Activated T-helper 2 cell treated with anti-CD3 and anti-CD28 coated beads, Interferon-gamma antibody, Interleukin-2, Interleukin-4, amounts not matched to agents 10 μg/mL and 5 μg/mL and 100 μg/mL, durations not matched to agents 14 hours and 24 hours and 36 hours (primary cell): ENCODE measurements at regions not wholly inside any gene's neighbourhood (a gene's known extent, or its start where the extent isn't known, plus 50 kb on each side); places are given as distances from the start of the nearest gene placed in this dataset.
"Not testable (repeated sequence)": the region's sequence is repeated elsewhere in the genome, so short reads cannot be mapped to it uniquely, and the experiment has no call there.

Experiments used
- DNase-seq: peaks from one replicate; pipeline ENCODE4 v3.0.0; 2021; ENCODE audit warnings: low spot score
- H3K27ac Mint-ChIP-seq: one replicate; pipeline ENCODE4 v1.8.0; 2021; ENCODE audit warnings: mixed read lengths
- H3K27me3 Mint-ChIP-seq: one replicate; pipeline ENCODE4 v1.8.0; 2021; ENCODE audit warnings: low read depth, mixed read lengths
- H3K36me3 Mint-ChIP-seq: one replicate; pipeline ENCODE4 v1.8.0; 2021; ENCODE audit warnings: low read depth, mixed read lengths
- H3K4me1 Mint-ChIP-seq: one replicate; pipeline ENCODE4 v1.8.0; 2021; ENCODE audit warnings: low read depth, mixed read lengths
- H3K4me3 Mint-ChIP-seq: one replicate; pipeline ENCODE4 v1.8.0; 2021; ENCODE audit warnings: low read depth, mild to moderate bottlenecking, moderate library complexity, mixed read lengths
- H3K9me3 Mint-ChIP-seq: one replicate; pipeline ENCODE4 v1.8.0; 2021; ENCODE audit warnings: mixed read lengths
- intact Hi-C: fragments of 100-400 bp; cut with micrococcal nuclease; formaldehyde crosslinking; loops from one replicate; pipeline ENCODE4 v1.15.1; 2023

DNA sequence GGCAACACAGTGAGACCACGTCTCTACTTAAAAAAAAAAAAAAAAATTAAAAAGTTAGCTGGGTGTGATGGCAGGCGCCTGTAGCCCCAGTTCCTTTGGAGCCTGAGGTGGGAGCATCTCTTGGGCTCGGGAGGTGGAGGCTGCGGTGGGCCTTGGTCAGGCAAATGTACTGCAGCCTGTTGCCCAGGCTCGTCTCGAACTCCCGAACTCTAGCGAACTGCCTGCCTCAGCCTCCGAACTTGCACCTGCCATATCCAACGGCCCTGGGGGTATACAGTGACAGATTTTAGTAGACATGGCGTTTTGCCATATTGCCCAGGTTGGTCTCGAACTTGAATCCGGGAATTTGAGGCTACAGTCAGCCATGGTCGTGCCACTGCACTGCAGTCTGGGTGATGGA lies 195.4 kb downstream of the ALG10 start:
- H3K9me3 Mint-ChIP-seq: no peaks in the 10 kb centered on the region
- no peaks in the 10 kb centered on the region for H3K36me3 Mint-ChIP-seq
- no peak for DNase-seq
- intact Hi-C loops: loop anchor here (1.0 to 2.0 kb wide), 3 partner anchors 94 to 195 kb away; partner anchors contain the start of gene ALG10
- H3K4me1 Mint-ChIP-seq: peaks cover 1% of the 10 kb centered on the region
- no peak overlapping the region for H3K4me3 Mint-ChIP-seq
- peaks cover 1% of the 10 kb centered on the region for H3K27me3 Mint-ChIP-seq
- no peak overlapping the region for H3K27ac Mint-ChIP-seq

DNA sequence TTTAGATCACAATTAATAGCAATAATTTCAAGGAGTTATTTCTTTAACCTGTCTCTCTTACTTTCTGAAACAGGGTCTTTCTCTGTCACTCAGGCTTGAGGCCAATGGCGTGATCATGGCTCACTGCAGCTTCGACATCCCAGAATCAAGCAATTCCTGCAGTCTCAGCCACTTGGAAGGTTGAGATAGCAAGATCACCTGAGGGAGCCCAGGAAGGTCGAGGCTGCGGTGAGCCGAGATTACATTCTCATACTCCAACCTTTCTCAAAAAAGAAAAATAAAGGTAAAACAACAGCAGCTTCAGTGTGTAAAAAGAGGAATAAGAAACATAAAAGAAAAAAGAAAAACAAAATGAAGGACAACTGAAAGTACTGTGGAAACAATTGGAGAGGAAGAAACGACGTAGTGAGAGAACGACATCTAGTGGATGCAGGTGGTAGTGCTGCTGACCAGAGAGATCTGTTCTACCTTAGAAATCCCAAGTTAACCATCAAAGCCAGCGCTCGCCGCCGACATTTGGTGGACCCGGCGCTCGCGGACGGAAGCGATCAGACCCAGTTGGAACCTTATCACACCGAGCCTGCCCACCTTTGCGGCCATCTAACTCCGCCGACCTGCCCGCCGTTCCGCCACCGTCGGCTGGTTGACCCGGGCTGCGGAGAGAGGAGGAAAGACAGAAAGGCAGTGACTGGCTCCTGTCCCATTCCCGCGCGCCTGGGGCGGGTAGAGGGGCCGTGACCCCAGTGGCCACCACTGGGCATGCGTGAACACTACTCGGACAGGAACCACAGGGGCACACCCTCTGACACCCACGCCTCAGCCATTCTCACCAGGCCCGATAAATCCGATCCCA lies 196.1 kb downstream of the ALG10 start:
- H3K36me3 Mint-ChIP-seq: no peaks in the 10 kb centered on the region
- intact Hi-C loops: loop anchor here (1.0 to 2.0 kb wide), 3 partner anchors 95 to 196 kb away; partner anchors contain the start of gene ALG10

DNA sequence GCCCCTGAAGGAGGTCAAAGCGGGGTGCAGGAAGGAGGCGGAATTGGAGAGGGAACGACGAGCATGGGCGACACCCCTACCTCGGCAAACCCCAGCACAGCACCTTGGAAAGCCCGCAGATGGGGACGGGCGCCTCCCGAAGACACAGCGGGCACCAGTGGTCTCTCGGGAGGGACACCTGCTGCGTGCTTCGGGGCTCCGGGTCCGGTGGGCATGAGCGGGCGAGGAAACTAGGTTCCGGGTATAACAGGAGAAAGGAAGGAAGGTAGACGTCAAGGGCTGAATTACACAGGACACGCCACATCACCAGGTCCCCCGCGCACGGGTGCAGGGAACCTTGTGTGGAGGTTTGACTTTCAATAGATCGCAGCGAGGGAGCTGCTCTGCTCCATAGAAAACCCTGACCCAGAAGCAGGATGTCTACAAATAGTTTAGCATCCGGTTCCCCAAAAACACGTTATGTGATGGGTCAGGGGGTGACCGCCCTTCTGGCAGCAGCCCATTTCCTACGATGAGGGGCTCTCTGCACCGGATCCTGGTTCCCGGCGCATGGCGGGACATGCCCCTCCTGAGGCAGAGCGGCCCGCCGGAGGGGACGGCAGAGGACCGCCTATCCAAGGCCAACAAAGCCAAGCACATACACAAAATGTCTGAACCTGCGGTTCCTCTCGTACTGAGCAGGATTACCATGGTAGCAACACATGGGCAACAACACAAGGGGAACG lies 196.9 kb downstream of the ALG10 start:
- intact Hi-C loops: loop anchor here (2.0 kb wide), 1 partner anchor 196 kb away; the partner anchor contains the start of gene ALG10
- Mint-ChIP-seq H3K27me3 (peaks cover 1% of the 10 kb centered on the region), H3K36me3 (no peaks in the 10 kb centered on the region), H3K4me1 (peaks cover 1% of the 10 kb centered on the region), H3K9me3 (no peaks in the 10 kb centered on the region), H3K4me3 (peak overlapping the region; percentile 80), H3K27ac (no peak overlapping the region)
- no peak for DNase-seq

More for the DNA sequence above, 196.1 kb downstream of the ALG10 start:
- Mint-ChIP-seq H3K27me3 (peaks cover 1% of the 10 kb centered on the region), H3K9me3 (no peaks in the 10 kb centered on the region), H3K4me3 (peak overlapping the region; percentile 80), H3K27ac (no peak overlapping the region), H3K4me1 (peaks cover 1% of the 10 kb centered on the region)
- DNase-seq: peak; percentile 56

DNA sequence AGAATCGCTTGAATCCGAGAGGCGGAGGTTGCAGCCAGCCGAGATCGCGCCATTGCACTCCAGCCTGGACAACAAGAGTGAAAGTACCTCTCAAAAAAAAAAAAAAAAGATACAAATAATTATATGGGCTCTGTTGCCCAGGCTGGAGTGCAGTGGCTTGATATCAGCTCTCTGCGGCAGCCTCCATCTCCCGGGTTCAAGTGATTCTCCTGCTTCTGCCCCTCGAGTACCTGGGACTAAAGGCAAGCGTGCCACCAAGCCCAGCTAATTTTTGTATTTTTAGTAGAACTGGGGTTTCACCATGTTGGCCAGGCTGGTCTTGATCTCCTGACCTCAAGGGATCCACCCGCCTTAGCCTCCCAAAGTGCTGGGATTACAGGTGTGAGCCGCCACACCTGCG lies 197.8 kb downstream of the ALG10 start:
- H3K36me3 Mint-ChIP-seq, H3K4me3 Mint-ChIP-seq, H3K4me1 Mint-ChIP-seq, H3K27me3 Mint-ChIP-seq, H3K9me3 Mint-ChIP-seq, DNase-seq, H3K27ac Mint-ChIP-seq, intact Hi-C loops: not testable (repeated sequence)

DNA sequence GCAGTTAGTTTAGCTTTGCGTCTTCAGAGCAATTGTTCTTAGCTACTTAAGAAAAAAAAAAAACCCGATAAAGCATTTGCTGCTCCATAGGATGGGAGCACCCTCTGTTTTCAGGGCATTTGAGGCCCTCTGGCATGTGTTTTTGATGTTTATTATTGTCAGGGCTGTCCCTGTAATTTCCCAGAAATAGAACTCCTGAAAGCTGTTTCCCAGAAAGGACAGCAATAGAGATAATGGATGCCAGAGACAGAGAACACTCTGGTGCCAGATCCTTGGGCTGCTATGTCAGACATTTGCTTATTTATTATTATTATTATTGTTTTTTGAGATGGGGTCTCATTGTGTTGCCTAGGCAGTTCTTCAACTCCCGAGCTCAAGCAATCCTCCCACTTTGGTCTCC lies 201.3 kb downstream of the ALG10 start:
- Mint-ChIP-seq H3K36me3 (no peaks in the 10 kb centered on the region), H3K27ac (no peak overlapping the region), H3K27me3 (no peaks in the 10 kb centered on the region), H3K4me3 (no peak overlapping the region), H3K4me1 (peaks cover 1% of the 10 kb centered on the region), H3K9me3 (peaks cover 11% of the 10 kb centered on the region)
- DNase-seq: no peak
- intact Hi-C loops: no loop called here

DNA sequence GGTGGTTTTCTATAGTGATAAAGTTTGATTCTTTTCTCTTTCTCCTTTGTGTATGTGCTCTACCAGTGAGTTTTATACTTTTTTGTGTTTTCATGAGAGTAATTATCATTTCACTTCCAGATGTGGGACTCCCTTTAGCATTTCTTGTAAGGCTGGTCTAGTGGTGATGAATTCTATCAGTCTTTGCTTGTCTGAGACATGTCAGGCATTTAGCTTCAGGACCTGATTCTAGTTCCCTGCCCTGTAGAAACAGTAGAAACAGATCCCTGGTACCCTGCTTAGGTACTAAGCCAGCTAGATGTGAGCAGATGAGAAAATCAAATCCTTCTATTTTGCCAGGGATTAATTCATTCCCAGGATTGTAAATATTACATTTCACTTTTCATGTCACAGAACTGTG lies 203.7 kb downstream of the ALG10 start:
- H3K27me3 Mint-ChIP-seq, H3K4me1 Mint-ChIP-seq, intact Hi-C loops, DNase-seq, H3K4me3 Mint-ChIP-seq, H3K27ac Mint-ChIP-seq, H3K36me3 Mint-ChIP-seq: not testable (repeated sequence)
- peaks cover 11% of the 10 kb centered on the region for H3K9me3 Mint-ChIP-seq

DNA sequence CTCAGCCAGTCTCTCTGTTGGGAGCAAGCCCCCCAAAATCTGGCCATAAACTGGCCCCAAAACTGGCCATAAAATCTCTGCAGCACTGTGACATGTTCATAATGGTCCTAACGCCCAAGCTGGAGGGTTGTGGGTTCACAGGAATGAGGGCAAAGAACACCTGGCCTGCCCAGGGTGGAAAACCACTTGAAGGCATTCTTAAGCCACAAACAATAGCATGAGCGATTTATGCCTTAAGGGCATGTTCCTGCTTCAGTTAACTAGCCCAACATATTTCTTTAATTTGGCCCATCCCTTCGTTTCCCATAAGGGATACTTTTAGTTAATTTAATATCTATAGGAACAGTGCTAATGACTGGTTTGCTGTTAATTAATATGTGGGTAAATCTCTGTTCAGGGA lies 205.8 kb downstream of the ALG10 start:
- H3K27ac Mint-ChIP-seq, DNase-seq, H3K27me3 Mint-ChIP-seq, H3K36me3 Mint-ChIP-seq, intact Hi-C loops, H3K4me3 Mint-ChIP-seq, H3K4me1 Mint-ChIP-seq: not testable (repeated sequence)
- H3K9me3 Mint-ChIP-seq: peaks cover 11% of the 10 kb centered on the region

DNA sequence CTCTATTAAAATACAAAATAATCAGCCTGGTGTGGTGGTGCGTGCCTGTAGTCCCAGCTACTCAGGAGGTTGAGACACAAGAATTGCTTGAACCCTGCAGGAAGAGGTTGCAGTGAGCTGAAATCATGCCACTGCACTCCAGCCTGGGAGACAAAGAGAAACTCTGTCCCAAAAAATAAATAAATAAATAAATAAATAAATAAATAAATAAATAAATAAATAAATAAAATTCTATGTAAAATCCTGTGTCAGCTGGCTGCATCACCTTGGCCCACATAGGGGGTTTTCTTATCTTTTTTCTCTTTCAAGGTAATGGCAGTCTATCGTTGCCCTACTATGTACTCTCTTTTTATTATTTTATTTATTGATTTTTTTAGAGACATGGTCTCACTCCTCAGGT lies 206.7 kb downstream of the ALG10 start:
- intact Hi-C loops, H3K27ac Mint-ChIP-seq, H3K4me1 Mint-ChIP-seq, DNase-seq, H3K27me3 Mint-ChIP-seq, H3K4me3 Mint-ChIP-seq, H3K36me3 Mint-ChIP-seq: not testable (repeated sequence)
- H3K9me3 Mint-ChIP-seq: peaks cover 11% of the 10 kb centered on the region

DNA sequence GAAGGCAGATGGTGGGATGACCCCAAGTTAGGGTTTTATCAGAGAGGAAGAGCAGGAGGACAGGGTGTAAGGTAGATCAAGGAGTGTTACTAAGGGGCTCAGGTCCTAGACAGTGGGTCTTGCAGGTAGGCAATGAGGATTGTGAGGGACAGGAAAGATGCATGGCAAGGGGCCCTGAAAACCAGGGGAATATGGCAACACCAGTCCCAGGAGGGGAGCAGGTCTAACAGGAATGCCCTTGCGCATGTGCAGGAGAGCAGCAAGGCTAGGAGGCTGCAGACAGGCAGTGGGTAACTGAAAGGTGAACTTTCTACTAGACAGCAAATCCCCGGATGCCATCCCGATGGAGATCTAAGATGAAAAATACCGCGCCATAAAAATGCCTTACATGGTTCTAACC lies 211.3 kb downstream of the ALG10 start:
- no peaks in the 10 kb centered on the region for H3K36me3 Mint-ChIP-seq
- DNase-seq: no peak
- H3K4me1 Mint-ChIP-seq: no peaks in the 10 kb centered on the region
- intact Hi-C loops: no loop called here
- H3K27ac Mint-ChIP-seq: no peak overlapping the region
- H3K9me3 Mint-ChIP-seq: peaks cover under 1% of the 10 kb centered on the region
- no peak overlapping the region for H3K4me3 Mint-ChIP-seq
- no peaks in the 10 kb centered on the region for H3K27me3 Mint-ChIP-seq

DNA sequence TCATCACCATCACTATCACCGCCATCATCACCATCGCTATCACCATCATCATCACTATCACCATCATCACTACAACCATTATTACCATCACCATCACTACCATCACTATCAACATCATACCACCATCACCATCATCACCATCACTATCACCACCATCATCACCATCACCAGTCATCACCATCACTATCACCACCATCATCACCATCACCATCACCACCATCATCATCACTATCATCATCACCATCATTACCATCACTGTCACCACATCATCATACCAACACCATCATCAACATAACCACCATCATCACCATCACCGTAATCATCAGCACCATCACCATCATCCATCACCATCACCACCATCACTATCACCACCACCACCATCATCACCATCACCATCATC lies 213.8 kb downstream of the ALG10 start:
- no peak for DNase-seq
- Mint-ChIP-seq H3K27me3 (no peaks in the 10 kb centered on the region), H3K27ac (no peak overlapping the region), H3K9me3 (no peaks in the 10 kb centered on the region), H3K36me3 (no peaks in the 10 kb centered on the region), H3K4me3 (no peak overlapping the region), H3K4me1 (no peaks in the 10 kb centered on the region)
- intact Hi-C loops: no loop called here

DNA sequence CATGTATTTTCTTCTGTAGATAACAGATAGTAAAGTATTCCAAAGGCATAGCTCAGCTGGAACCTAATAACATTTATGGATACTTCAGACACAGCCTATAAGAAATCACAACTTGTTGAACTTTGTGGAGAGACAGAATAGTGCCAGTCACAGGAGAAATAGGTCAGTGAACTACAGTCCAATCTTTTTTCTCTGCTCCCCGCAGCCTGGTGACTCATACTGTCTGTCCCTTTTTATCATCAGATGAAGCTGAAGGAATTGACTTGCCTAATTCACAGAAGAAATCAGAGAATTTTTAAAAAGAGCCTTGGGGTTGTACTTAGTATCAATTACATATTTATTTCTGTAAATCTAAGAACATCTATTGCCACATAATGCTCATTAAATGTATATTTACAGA lies 222.3 kb downstream of the ALG10 start:
- Mint-ChIP-seq H3K27ac (no peak overlapping the region), H3K4me3 (no peak overlapping the region), H3K4me1 (no peaks in the 10 kb centered on the region), H3K9me3 (no peaks in the 10 kb centered on the region), H3K36me3 (no peaks in the 10 kb centered on the region), H3K27me3 (no peaks in the 10 kb centered on the region)
- DNase-seq: no peak
- intact Hi-C loops: no loop called here

DNA sequence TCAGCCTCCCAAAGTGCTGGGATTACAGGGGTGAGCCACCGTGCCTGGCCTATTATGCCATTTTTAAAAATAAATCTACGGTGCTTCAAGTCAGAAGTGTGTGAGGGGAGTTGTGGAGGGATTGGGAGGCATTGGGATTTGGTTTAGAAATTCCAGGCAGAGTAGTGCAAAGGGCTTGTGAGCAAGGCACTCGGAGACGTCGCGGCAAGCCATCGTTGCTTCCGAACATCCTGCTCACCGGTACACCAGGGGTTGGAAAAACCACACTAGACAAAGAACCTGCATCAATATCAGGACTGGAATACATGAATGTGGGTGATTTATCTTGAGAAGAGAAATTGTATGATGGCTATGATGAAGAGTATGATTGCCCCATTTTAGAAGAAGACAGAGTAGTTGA lies 227.0 kb downstream of the ALG10 start:
- H3K36me3 Mint-ChIP-seq: no peaks in the 10 kb centered on the region
- no peaks in the 10 kb centered on the region for H3K27me3 Mint-ChIP-seq
- no peaks in the 10 kb centered on the region for H3K9me3 Mint-ChIP-seq
- intact Hi-C loops: no loop called here
- H3K27ac Mint-ChIP-seq: no peak overlapping the region
- no peaks in the 10 kb centered on the region for H3K4me1 Mint-ChIP-seq
- H3K4me3 Mint-ChIP-seq: no peak overlapping the region
- DNase-seq: no peak

DNA sequence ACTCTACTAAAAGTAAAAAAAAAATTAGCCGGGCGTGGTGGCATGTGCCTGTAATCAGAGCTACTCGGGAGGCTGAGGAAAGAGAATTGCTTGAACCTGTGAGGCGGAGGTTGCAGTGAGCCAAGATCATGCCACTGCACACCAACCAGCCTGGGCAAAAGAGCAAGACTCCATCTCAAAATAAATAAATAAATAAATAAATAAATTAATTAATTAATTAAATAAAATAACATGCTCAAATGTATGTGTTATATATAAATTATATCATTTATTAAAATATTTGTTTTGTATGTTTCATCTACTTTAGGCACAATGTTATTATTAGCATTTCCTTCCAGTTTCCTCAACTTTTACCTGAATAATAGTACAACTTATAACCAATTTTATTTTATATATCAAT lies 229.6 kb downstream of the ALG10 start:
- H3K27me3 Mint-ChIP-seq, DNase-seq, intact Hi-C loops, H3K27ac Mint-ChIP-seq, H3K36me3 Mint-ChIP-seq, H3K9me3 Mint-ChIP-seq, H3K4me3 Mint-ChIP-seq, H3K4me1 Mint-ChIP-seq: not testable (repeated sequence)
